HL-60 (cell line): ENCODE measurements at regions not wholly inside any gene's neighbourhood (a gene's known extent, or its start where the extent isn't known, plus 50 kb on each side); places are given as distances from the start of the nearest gene placed in this dataset.

Experiments
- DNase-seq, 2 experiments: peaks; one replicate each; pipeline ENCODE4 v3.0.0-alpha.2; 2010 to 2020; ENCODE audit warnings: low read depth in 1 of 2, low spot score in 1 of 2
- H3K27ac ChIP-seq: fragments of 250-450 bp; sonication (Bioruptor Pico); replicated peaks from 2 replicates; pipeline ENCODE4 v1.5.1; 2020; ENCODE audit warnings: mild to moderate bottlenecking, moderate library complexity
- H3K27me3 ChIP-seq: fragments of 250-450 bp; sonication (Bioruptor Pico); 2 replicates; pipeline ENCODE4 v1.5.1; 2021; ENCODE audit warnings: mild to moderate bottlenecking, moderate library complexity; ENCODE audit not compliant: insufficient read depth, poor library complexity, severe bottlenecking
- H3K4me3 ChIP-seq: replicated peaks from 2 replicates; pipeline ENCODE4 v1.5.1; 2011; ENCODE audit warnings: mild to moderate bottlenecking, control low read depth, low read length; ENCODE audit not compliant: insufficient read depth
- GABPA ChIP-seq: IDR thresholded peaks from 2 replicates; pipeline ENCODE4 v1.6.1; 2012; ENCODE audit warnings: low read depth
- POLR2AphosphoS5 ChIP-seq: IDR thresholded peaks from 2 replicates; pipeline ENCODE4 v1.6.1; 2012; ENCODE audit warnings: low read depth
- SPI1 ChIP-seq: IDR thresholded peaks from 2 replicates; pipeline ENCODE4 v1.6.1; 2012; ENCODE audit warnings: low read depth, mild to moderate bottlenecking, borderline replicate concordance
- TF ChIP-seq, protein P1 (sequence below): IDR thresholded peaks from one replicate; pipeline ENCODE4 v1.5.1; 2011; ENCODE audit warnings: low read length, control low read depth, inconsistent platforms; ENCODE audit not compliant: insufficient read depth
- TF ChIP-seq, protein P2 (sequence below): IDR thresholded peaks from 2 replicates; pipeline ENCODE4 v1.6.1; 2012; ENCODE audit warnings: low read depth; ENCODE audit not compliant: insufficient replicate concordance

DNA sequence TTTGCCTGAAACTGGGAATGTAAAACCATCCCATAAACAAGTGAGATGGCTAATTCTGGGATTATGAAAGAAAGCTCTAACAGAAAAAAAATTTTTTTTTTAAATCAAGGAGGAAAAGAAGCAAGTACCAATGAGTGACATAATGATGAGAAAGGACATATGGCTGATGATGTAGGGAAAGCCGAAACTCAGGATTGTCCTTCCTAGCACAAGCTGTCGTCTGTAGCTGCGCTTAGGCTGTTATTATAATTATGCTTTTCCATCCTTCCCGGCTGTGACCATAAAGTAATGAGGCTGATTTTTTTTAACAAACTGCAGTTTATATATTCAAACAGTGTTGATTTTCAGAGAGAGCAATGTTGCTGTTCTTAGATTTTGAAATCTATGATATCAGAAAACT, 209.8 kb upstream of the NOCT start:
- TF ChIP-seq, protein P1, sequence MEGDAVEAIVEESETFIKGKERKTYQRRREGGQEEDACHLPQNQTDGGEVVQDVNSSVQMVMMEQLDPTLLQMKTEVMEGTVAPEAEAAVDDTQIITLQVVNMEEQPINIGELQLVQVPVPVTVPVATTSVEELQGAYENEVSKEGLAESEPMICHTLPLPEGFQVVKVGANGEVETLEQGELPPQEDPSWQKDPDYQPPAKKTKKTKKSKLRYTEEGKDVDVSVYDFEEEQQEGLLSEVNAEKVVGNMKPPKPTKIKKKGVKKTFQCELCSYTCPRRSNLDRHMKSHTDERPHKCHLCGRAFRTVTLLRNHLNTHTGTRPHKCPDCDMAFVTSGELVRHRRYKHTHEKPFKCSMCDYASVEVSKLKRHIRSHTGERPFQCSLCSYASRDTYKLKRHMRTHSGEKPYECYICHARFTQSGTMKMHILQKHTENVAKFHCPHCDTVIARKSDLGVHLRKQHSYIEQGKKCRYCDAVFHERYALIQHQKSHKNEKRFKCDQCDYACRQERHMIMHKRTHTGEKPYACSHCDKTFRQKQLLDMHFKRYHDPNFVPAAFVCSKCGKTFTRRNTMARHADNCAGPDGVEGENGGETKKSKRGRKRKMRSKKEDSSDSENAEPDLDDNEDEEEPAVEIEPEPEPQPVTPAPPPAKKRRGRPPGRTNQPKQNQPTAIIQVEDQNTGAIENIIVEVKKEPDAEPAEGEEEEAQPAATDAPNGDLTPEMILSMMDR = no peak
- TF ChIP-seq, protein P2, sequence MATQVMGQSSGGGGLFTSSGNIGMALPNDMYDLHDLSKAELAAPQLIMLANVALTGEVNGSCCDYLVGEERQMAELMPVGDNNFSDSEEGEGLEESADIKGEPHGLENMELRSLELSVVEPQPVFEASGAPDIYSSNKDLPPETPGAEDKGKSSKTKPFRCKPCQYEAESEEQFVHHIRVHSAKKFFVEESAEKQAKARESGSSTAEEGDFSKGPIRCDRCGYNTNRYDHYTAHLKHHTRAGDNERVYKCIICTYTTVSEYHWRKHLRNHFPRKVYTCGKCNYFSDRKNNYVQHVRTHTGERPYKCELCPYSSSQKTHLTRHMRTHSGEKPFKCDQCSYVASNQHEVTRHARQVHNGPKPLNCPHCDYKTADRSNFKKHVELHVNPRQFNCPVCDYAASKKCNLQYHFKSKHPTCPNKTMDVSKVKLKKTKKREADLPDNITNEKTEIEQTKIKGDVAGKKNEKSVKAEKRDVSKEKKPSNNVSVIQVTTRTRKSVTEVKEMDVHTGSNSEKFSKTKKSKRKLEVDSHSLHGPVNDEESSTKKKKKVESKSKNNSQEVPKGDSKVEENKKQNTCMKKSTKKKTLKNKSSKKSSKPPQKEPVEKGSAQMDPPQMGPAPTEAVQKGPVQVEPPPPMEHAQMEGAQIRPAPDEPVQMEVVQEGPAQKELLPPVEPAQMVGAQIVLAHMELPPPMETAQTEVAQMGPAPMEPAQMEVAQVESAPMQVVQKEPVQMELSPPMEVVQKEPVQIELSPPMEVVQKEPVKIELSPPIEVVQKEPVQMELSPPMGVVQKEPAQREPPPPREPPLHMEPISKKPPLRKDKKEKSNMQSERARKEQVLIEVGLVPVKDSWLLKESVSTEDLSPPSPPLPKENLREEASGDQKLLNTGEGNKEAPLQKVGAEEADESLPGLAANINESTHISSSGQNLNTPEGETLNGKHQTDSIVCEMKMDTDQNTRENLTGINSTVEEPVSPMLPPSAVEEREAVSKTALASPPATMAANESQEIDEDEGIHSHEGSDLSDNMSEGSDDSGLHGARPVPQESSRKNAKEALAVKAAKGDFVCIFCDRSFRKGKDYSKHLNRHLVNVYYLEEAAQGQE = no peak
- TF ChIP-seq POLR2AphosphoS5 = no peak
- TF ChIP-seq SPI1 = no peak
- TF ChIP-seq GABPA = no peak
- H3K4me3 ChIP-seq = no peak overlapping the region
- peaks cover 7% of the 10 kb centered on the region for H3K27me3 ChIP-seq
- no peak overlapping the region for H3K27ac ChIP-seq
- no peak for DNase-seq

DNA sequence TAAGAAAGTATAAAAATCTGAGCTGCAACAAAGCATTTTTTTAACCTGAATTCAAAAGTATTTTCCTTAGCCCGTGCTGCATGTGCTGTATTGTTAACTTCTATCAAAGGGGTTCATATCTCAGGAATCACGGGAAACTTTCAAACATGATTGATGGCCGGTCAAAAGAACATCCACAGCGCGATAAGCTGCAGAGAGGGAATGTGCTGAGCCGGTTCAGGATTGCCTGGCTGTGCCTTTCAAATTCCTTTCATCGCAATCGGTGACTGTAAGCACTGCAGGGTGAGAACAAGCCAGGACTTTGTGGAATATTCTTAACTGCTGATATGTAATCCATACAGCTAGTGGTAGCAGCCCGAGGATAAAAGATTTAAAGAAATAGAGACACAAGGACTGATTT, 210.9 kb upstream of the NOCT start:
- H3K27ac ChIP-seq = no peak overlapping the region
- TF ChIP-seq, protein P1 = no peak
- TF ChIP-seq, protein P2 = no peak
- TF ChIP-seq POLR2AphosphoS5 (no peak), GABPA (no peak), SPI1 (no peak)
- H3K4me3 ChIP-seq = no peak overlapping the region
- H3K27me3 ChIP-seq = peaks cover 8% of the 10 kb centered on the region
- no peak for DNase-seq

DNA sequence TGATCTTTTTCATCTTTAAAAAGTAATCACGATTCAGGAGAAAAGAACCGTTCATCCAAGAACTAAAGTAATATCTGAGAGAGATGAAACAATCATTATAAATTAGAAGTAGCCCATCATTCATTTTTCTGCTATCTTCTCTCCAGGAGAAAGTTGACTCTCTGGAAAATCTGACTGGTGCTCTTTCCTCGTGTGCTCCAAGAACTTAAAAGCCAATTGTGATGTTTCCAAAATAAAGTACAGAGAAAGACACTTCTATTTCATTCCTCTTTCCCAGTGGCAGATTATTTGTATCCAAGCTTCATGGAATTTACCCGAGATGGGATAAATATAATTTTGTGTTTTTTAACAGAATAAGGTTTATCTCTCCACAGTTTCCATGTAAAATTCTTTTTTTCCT, 212.5 kb upstream of the NOCT start:
- Histone ChIP-seq H3K27ac (no peak overlapping the region), H3K4me3 (no peak overlapping the region), H3K27me3 (peaks cover 11% of the 10 kb centered on the region)
- TF ChIP-seq SPI1 = no peak
- TF ChIP-seq, protein P2 = no peak
- TF ChIP-seq, protein P1 = no peak
- no peak for TF ChIP-seq POLR2AphosphoS5
- TF ChIP-seq GABPA = no peak
- no peak for DNase-seq
